H1 (cell line): ENCODE measurements at regions not wholly inside any gene's neighbourhood (a gene's known extent, or its start where the extent isn't known, plus 50 kb on each side); places are given as distances from the start of the nearest gene placed in this dataset.

Experiments
- CTCF ChIA-PET: fragments of 300-600 bp; sonication (Branson Sonifier 250); formaldehyde crosslinking; loops from one replicate; lab custom pipeline; 2021; ENCODE audit not compliant: partially characterized antibody; lab: Charles Lee
- POLR2A ChIA-PET: fragments of 300-600 bp; sonication (Branson Sonifier 250); formaldehyde crosslinking; loops from one replicate; lab custom pipeline; 2021; ENCODE audit warnings: inconsistent platforms; ENCODE audit not compliant: partially characterized antibody; lab: Charles Lee
- DNase-seq, 2 experiments: peaks; one replicate each; pipeline versions ENCODE4 v3.0.0 to v3.0.0-alpha.2; 2010 to 2022; ENCODE audit warnings: low spot score in 2 of 2, low read depth in 1 of 2, mixed read lengths in 1 of 2
- FAIRE-seq: peaks from 2 replicates; lab custom pipeline; 2011; peaks lifted over from hg19 to GRCh38; lab: Jason Lieb, UNC
- H2AFZ ChIP-seq: 2 replicates; pipeline ENCODE4 v1.8.1; 2012; ENCODE audit warnings: low read length, inconsistent platforms
- H2AK5ac ChIP-seq: 2 replicates; pipeline ENCODE4 v1.6.1; 2013; ENCODE audit warnings: low read depth, low read length
- H2BK120ac ChIP-seq: replicated peaks from 2 replicates; pipeline ENCODE3; 2013; ENCODE audit warnings: low read depth, low read length, inconsistent platforms
- H2BK12ac ChIP-seq: 2 replicates; pipeline ENCODE4 v1.6.1; 2013; ENCODE audit warnings: low read depth, low read length
- H2BK15ac ChIP-seq: 2 replicates; pipeline ENCODE4 v1.6.1; 2013; ENCODE audit warnings: low read length
- H2BK20ac ChIP-seq: 2 replicates; pipeline ENCODE4 v1.6.1; 2013; ENCODE audit warnings: low read length
- H2BK5ac ChIP-seq: 2 replicates; pipeline ENCODE4 v1.6.1; 2013; ENCODE audit warnings: low read depth, low read length
- H3K14ac ChIP-seq: 2 replicates; pipeline ENCODE4 v1.6.1; 2013; ENCODE audit warnings: inconsistent platforms; ENCODE audit not compliant: insufficient read length
- H3K18ac ChIP-seq: 2 replicates; pipeline ENCODE4 v1.6.1; 2013; ENCODE audit warnings: low read length; ENCODE audit errors: extremely low read depth
- H3K23ac ChIP-seq: 2 replicates; pipeline ENCODE4 v1.6.1; 2013; ENCODE audit warnings: inconsistent platforms; ENCODE audit not compliant: insufficient read length
- H3K23me2 ChIP-seq: 2 replicates; pipeline ENCODE4 v1.6.1; 2013; ENCODE audit warnings: low read depth, low read length
- H3K27ac ChIP-seq: 2 replicates; pipeline ENCODE4 v1.6.1; 2011; ENCODE audit warnings: low read depth, low read length, inconsistent platforms
- H3K27me3 ChIP-seq, 4 experiments: replicated peaks in 1 of 4; 1 replicate in 1 of 4; 2 replicates in 3 of 4; pipeline versions ENCODE4 v1.6.1 to v1.8.1; 2011 to 2013; ENCODE audit warnings: low read length in 3 of 4, mild to moderate bottlenecking in 3 of 4, inconsistent platforms in 2 of 4, mixed read lengths in 2 of 4, moderate library complexity in 1 of 4; ENCODE audit not compliant: control insufficient read depth in 3 of 4, insufficient read depth in 3 of 4; ENCODE audit errors: extremely low read depth in 1 of 4
- H3K36me3 ChIP-seq, 4 experiments: 2 replicates each; pipeline versions ENCODE4 v1.6.1 to v1.8.1; 2011 to 2013; ENCODE audit warnings: mild to moderate bottlenecking in 4 of 4, low read length in 3 of 4, moderate library complexity in 2 of 4, control low read depth in 1 of 4, inconsistent platforms in 1 of 4; ENCODE audit not compliant: insufficient read depth in 4 of 4, control insufficient read depth in 2 of 4
- H3K4ac ChIP-seq: replicated peaks from 2 replicates; pipeline ENCODE3; 2013; ENCODE audit warnings: low read length, low read depth, mixed read lengths, inconsistent platforms; ENCODE audit not compliant: insufficient read length
- H3K4me1 ChIP-seq, 4 experiments: replicated peaks in 1 of 4; 1 replicate in 1 of 4; 2 replicates in 3 of 4; pipeline versions ENCODE4 v1.6.1 to v1.8.1; 2011 to 2013; ENCODE audit warnings: low read length in 3 of 4, inconsistent platforms in 2 of 4, mixed read lengths in 1 of 4; ENCODE audit not compliant: insufficient read depth in 4 of 4, control insufficient read depth in 3 of 4
- H3K4me2 ChIP-seq, 2 experiments: 2 replicates each; pipeline versions ENCODE4 v1.6.1 to v1.8.1; 2011 to 2013; ENCODE audit warnings: low read depth in 2 of 2, low read length in 2 of 2, control low read depth in 1 of 2, inconsistent platforms in 1 of 2, mild to moderate bottlenecking in 1 of 2; ENCODE audit not compliant: insufficient read depth in 1 of 2
- H3K4me3 ChIP-seq, 4 experiments: fragments of 200-600, 300-600 bp in 1 of 4; sonication (generic), shearing (Covaris generic), sonication (Bioruptor Twin) in 1 of 4; 2 replicates each; pipeline versions ENCODE4 v1.5.1 to v1.8.1; 2011 to 2016; ENCODE audit warnings: low read length in 4 of 4, low read depth in 3 of 4, control low read depth in 2 of 4, inconsistent platforms in 2 of 4, mild to moderate bottlenecking in 2 of 4, mixed read lengths in 1 of 4, moderate library complexity in 1 of 4; ENCODE audit not compliant: insufficient read depth in 2 of 4; ENCODE audit errors: extremely low read depth in 1 of 4
- H3K56ac ChIP-seq: replicated peaks from 2 replicates; pipeline ENCODE3; 2013; ENCODE audit warnings: low read depth, mild to moderate bottlenecking, mixed read lengths, low read length, inconsistent platforms; ENCODE audit not compliant: insufficient read length
- H3K79me1 ChIP-seq: 2 replicates; pipeline ENCODE4 v1.6.1; 2013; ENCODE audit warnings: low read depth, low read length, control low read depth
- H3K79me2 ChIP-seq, 2 experiments: 2 replicates each; pipeline versions ENCODE4 v1.6.1 to v1.8.1; 2012 to 2013; ENCODE audit warnings: low read length in 2 of 2, mild to moderate bottlenecking in 2 of 2, inconsistent platforms in 1 of 2; ENCODE audit not compliant: insufficient read depth in 2 of 2, control insufficient read depth in 1 of 2
- H3K9ac ChIP-seq, 4 experiments: replicated peaks in 1 of 4; 1 replicate in 1 of 4; 2 replicates in 3 of 4; pipeline versions ENCODE4 v1.6.1 to v1.8.1; 2011 to 2013; ENCODE audit warnings: low read depth in 3 of 4, low read length in 3 of 4, control low read depth in 2 of 4, mild to moderate bottlenecking in 2 of 4, moderate library complexity in 2 of 4, inconsistent platforms in 1 of 4; ENCODE audit errors: extremely low read depth in 1 of 4
- H3K9me3 ChIP-seq, 2 experiments: 2 replicates each; pipeline versions ENCODE4 v1.6.1 to v1.8.1; 2012 to 2013; ENCODE audit warnings: mild to moderate bottlenecking in 2 of 2, moderate library complexity in 2 of 2, control low read depth in 1 of 2, inconsistent platforms in 1 of 2, low read depth in 1 of 2, low read length in 1 of 2, mixed read lengths in 1 of 2; ENCODE audit not compliant: insufficient read depth in 2 of 2
- H4K20me1 ChIP-seq, 2 experiments: replicated peaks in 1 of 2; 2 replicates each; pipeline versions ENCODE3 to v1.8.1; 2011 to 2013; ENCODE audit warnings: inconsistent platforms in 2 of 2, low read length in 2 of 2, mild to moderate bottlenecking in 1 of 2; ENCODE audit not compliant: insufficient read depth in 2 of 2, control insufficient read depth in 1 of 2
- H4K5ac ChIP-seq: 2 replicates; pipeline ENCODE4 v1.6.1; 2013; ENCODE audit warnings: low read length, low read depth, mixed read lengths, inconsistent platforms; ENCODE audit not compliant: insufficient read length
- H4K8ac ChIP-seq: 2 replicates; pipeline ENCODE4 v1.8.0; 2013; ENCODE audit warnings: mild to moderate bottlenecking, moderate library complexity, low read length, inconsistent platforms; ENCODE audit not compliant: insufficient read depth; ENCODE audit errors: extremely low read depth
- H4K91ac ChIP-seq: replicated peaks from 2 replicates; pipeline ENCODE3; 2013; ENCODE audit warnings: low read length, mixed read lengths, inconsistent platforms; ENCODE audit not compliant: insufficient read length
- CBX8 ChIP-seq: fragments of 300-800, 300-1000 bp; sonication (generic); IDR thresholded peaks from 2 replicates; pipeline ENCODE4 v1.7.1; 2016; ENCODE audit warnings: low read depth, low read length, borderline replicate concordance
- RFX5 ChIP-seq: IDR thresholded peaks from 2 replicates; pipeline ENCODE4 v1.6.1; 2011; ENCODE audit warnings: low read depth, low read length, improper control_type of control experiment, borderline replicate concordance
- WGBS, 2 experiments: shearing (Covaris generic) in 1 of 2; methylation state at CpG; one replicate each; pipeline versions ENCODE4 v1.1.6 to v1.1.7; 2013 to 2015; ENCODE audit warnings: low lambda C conversion rate in 2 of 2, mixed read lengths in 2 of 2, inconsistent platforms in 1 of 2, low coverage in 1 of 2, missing lambda C conversion rate in 1 of 2; ENCODE audit not compliant: insufficient replicate concordance in 2 of 2, insufficient coverage in 1 of 2, insufficient read length in 1 of 2; ENCODE audit errors: extremely low coverage in 1 of 2, missing lambda C conversion rate in 1 of 2; 5-methylcytosine and 5-hydroxymethylcytosine counted together

- Histone ChIP-seq H3K27ac (no peak overlapping the region), H4K91ac (no peak overlapping the region), H4K20me1 (peaks cover 0 to 5% of the 10 kb centered on the region in 2 experiments), H4K8ac (no peak overlapping the region), H2AFZ (no peak overlapping the region), H2BK120ac (no peak overlapping the region), H3K27me3 (no peaks in the 10 kb centered on the region), H3K79me2 (no peaks in the 10 kb centered on the region), H3K9ac (no peak overlapping the region), H2BK12ac (no peak overlapping the region), H3K4ac (no peak overlapping the region), H2BK20ac (no peak overlapping the region), H3K4me3 (no peak overlapping the region), H3K9me3 (no peaks in the 10 kb centered on the region), H3K79me1 (no peaks in the 10 kb centered on the region), H3K56ac (no peak overlapping the region), H3K23ac (no peak overlapping the region), H3K4me2 (no peak overlapping the region), H2AK5ac (no peak overlapping the region), H3K4me1 (no peaks in the 10 kb centered on the region), H3K23me2 (peaks cover 7% of the 10 kb centered on the region; the same call in 1 of the 2 replicates), H3K18ac (no peak overlapping the region), H2BK15ac (no peak overlapping the region), H2BK5ac (no peak overlapping the region), H4K5ac (no peak overlapping the region), H3K14ac (no peak overlapping the region), H3K36me3 (no peaks in the 10 kb centered on the region)
- DNase-seq: no peak
- POLR2A ChIA-PET: no interaction called here
- CTCF ChIA-PET: interaction anchor here (1.6 kb wide), 1 partner anchor 14 kb away, joined by 4 read pairs; no protein-coding TSS in a partner anchor
- no peak for FAIRE-seq
- TF ChIP-seq RFX5 (no peak), CBX8 (no peak)
- 93% methylated on average over 4 of the region's 5 CpGs; no CpG with 5 or more reads in 1 of the 2 experiments for WGBS, 2 experiments
These were observed 750.7 kb downstream of the BRD1 start for GRCh38 chr22:49077036-49077393.
